ENCODE measurements at regions not wholly inside any gene's neighbourhood (a gene's known extent, or its start where the extent isn't known, plus 50 kb on each side); places are given as distances from the start of the nearest gene placed in this dataset.

DNA sequence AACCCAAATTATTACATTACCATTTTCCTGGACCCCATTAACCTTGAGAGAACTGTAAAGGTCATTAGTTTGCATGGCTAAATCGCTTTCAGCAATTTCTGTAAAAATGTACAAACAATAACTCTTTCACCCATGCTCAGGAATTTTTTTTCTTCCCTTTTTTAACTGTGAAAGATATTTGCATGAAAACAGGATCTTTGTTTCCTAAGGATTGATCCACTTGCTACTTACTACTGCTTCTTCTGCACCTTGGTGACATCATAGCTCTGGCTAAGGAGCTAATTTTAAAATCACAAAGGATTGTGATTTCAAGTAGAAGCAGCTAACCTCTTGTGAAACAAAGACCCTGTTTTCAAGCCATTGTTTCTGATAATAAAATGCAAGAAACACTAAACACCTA, 274.6 kb upstream of the ESRRG start:
- H3K36me3 ChIP-seq (ENCODE audit: control insufficient read depth, insufficient read depth, low read length) = no peaks in the 10 kb centered on the region
- in situ Hi-C loops (cut with MboI) (no loop called here), intact Hi-C loops (cut with micrococcal nuclease) (no loop called here)
- BruUV-seq (replicated peaks) = no TSS peak
- no peaks in the 10 kb centered on the region for H4K20me1 ChIP-seq (replicated peaks; ENCODE audit: control insufficient read depth, insufficient read depth, low read length)
- no peak overlapping the region for H3K4me2 ChIP-seq (ENCODE audit: insufficient read depth, low read length)
- no peaks in the 10 kb centered on the region for H3K27me3 ChIP-seq (ENCODE audit: control insufficient read depth in 2 of 2, insufficient read depth in 2 of 2, low read length in 2 of 2)
- no peaks in the 10 kb centered on the region for H3K4me1 ChIP-seq (replicated peaks in 1 of 2; ENCODE audit: control insufficient read depth in 2 of 2, insufficient read depth in 2 of 2, low read length in 2 of 2)
- WGBS (ENCODE audit: insufficient coverage, low coverage, missing lambda C conversion rate) = 0% methylated on average over 1 of the region's 1 CpG
- H3K9me3 ChIP-seq (replicated peaks; ENCODE audit: control insufficient read depth, insufficient read depth, low read depth, low read length) = no peaks in the 10 kb centered on the region; the same call in 1 of the 2 replicates
- no peak overlapping the region for H3K4me3 ChIP-seq
- DNase-seq (ENCODE audit: extremely low read depth in 1 of 4, low spot score in 3 of 4) (no peak), FAIRE-seq (no peak), ATAC-seq (no peak)
- no peak overlapping the region for H3K27ac ChIP-seq (ENCODE audit: extremely low read depth, low read depth, low read length)
- H3K79me2 ChIP-seq (ENCODE audit: control insufficient read depth, insufficient read depth, low read length) = no peaks in the 10 kb centered on the region
- ChIA-PET CTCF (ENCODE audit: low intra/inter-chr PET ratio) (no interaction called here), POLR2A (no interaction called here)
- no peak for TF ChIP-seq TRIM28 (IDR thresholded peaks at IDR 0.05)
- no peak for TF ChIP-seq ZNF239 (CRISPR knock-in tag; IDR thresholded peaks at IDR 0.05)
- TF ChIP-seq NFYB (IDR thresholded peaks at IDR 0.05; ENCODE audit: extremely low read depth, insufficient read length) = no peak
- TF ChIP-seq ARNT (IDR thresholded peaks at IDR 0.05) = no peak
- TF ChIP-seq COPS2 (conservative IDR thresholded peaks at IDR 0.05) = no peak
- no peak for TF ChIP-seq PHF20 (IDR thresholded peaks at IDR 0.05; ENCODE audit: partially characterized antibody)
- no peak for TF ChIP-seq THRA (IDR thresholded peaks at IDR 0.05)
- no peak for TF ChIP-seq ZNF644 (tag; IDR thresholded peaks at IDR 0.05; ENCODE audit: low read depth)
- TF ChIP-seq CCNT2 (IDR thresholded peaks at IDR 0.05; ENCODE audit: borderline replicate concordance, extremely low read depth, insufficient read length, low read depth, low read length) = no peak
- TF ChIP-seq CBX2 (IDR thresholded peaks at IDR 0.05; ENCODE audit: insufficient read depth, low read length, poor library complexity, severe bottlenecking) = no peak
- no peak for TF ChIP-seq SMARCA5 (IDR thresholded peaks at IDR 0.05)
- TF ChIP-seq FOXA3 (CRISPR knock-in tag; conservative IDR thresholded peaks at IDR 0.05 in 1 of 2, IDR thresholded peaks at IDR 0.05 in 1 of 2) = no peak
- TF ChIP-seq, protein P1, sequence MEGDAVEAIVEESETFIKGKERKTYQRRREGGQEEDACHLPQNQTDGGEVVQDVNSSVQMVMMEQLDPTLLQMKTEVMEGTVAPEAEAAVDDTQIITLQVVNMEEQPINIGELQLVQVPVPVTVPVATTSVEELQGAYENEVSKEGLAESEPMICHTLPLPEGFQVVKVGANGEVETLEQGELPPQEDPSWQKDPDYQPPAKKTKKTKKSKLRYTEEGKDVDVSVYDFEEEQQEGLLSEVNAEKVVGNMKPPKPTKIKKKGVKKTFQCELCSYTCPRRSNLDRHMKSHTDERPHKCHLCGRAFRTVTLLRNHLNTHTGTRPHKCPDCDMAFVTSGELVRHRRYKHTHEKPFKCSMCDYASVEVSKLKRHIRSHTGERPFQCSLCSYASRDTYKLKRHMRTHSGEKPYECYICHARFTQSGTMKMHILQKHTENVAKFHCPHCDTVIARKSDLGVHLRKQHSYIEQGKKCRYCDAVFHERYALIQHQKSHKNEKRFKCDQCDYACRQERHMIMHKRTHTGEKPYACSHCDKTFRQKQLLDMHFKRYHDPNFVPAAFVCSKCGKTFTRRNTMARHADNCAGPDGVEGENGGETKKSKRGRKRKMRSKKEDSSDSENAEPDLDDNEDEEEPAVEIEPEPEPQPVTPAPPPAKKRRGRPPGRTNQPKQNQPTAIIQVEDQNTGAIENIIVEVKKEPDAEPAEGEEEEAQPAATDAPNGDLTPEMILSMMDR (IDR thresholded peaks at IDR 0.05 in 2 of 3, conservative IDR thresholded peaks at IDR 0.05 in 1 of 3; ENCODE audit: insufficient read depth in 2 of 3, low read depth in 1 of 3, low read length in 3 of 3) = no peak
- no peak for TF ChIP-seq ZNF134 (CRISPR knock-in tag; conservative IDR thresholded peaks at IDR 0.05)
- no peak for TF ChIP-seq ZNF586 (CRISPR knock-in tag; conservative IDR thresholded peaks at IDR 0.05)
- TF ChIP-seq ZFP30 (CRISPR knock-in tag; IDR thresholded peaks at IDR 0.05; ENCODE audit: borderline replicate concordance) = no peak
- no peaks in the 10 kb centered on the region for H3K9me1 ChIP-seq (ENCODE audit: control insufficient read depth, insufficient read depth, low read length)
- H3K9ac ChIP-seq (ENCODE audit: insufficient read depth in 1 of 2, low read depth in 2 of 2, low read length in 2 of 2) = no peak overlapping the region
- no peak overlapping the region for H2AFZ ChIP-seq (ENCODE audit: low read depth, low read length)
